CD4-positive, alpha-beta T cell treated with Interleukin-10 for 1 hour (primary cell): ENCODE measurements at regions not wholly inside any gene's neighbourhood (a gene's known extent, or its start where the extent isn't known, plus 50 kb on each side); places are given as distances from the start of the nearest gene placed in this dataset.

ENCODE experiments used
- DNase-seq: peaks from one replicate; pipeline ENCODE4 v3.0.0-alpha.2; 2020

DNA sequence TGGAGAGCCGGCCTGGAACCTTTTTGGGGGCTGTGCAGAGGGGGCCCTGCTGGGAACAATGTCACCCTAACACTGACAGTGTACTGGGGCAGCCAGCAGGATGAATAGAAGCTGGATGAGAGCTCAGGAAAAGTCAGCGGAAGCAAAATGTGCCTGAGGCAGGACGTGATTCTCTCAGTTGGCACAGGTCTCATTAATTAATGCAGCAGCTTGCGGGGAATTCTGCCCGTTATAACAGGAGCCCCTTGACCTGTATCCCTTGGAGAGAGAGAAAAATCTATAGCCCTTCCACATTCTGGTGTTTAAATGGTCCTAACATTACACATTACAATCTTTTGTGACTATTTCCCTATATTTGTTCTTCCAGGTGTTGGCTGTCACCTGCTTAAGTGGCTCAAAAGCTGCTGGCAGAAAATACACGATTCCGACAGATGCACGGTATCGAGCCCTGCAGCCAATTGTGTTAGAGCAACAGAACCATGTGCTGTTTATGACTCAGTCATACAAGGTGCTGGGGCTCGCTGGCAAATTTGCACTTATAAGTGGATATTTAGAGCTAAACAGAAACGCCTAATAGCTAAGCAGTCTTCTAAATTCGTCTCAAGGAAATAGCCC, 854.7 kb downstream of the AACS start:
- no peak for DNase-seq

GRCh38 chr12:125922330-125922729, 857.1 kb downstream of the AACS start:
- DNase-seq, result no peak

- no peak for DNase-seq
Observed at GRCh38 chr12:125936502-125936901, 871.3 kb downstream of the AACS start.

GRCh38 chr12:125944446-125944845, 879.2 kb downstream of the AACS start:
- DNase-seq, result no peak

DNA sequence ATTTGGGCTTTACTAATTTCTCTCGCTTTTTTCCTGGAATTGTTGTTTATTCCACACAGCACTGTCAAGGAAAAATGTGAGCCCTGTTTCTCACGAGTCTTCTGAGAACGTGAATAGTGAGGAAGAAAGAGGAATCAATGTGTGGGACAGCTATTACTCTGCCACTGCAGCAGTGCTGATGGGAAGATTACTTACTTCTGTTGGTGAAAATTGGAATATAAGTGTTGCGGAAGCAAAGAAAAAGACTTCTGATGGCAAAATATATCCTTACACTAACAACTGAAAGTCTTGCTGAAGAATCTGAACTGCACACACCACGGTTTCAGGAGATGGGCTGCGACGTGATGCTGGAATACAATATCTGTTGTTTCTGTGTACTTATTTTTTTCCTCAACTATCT, 884.2 kb downstream of the AACS start:
- no peak for DNase-seq

- no peak for DNase-seq
Observed at GRCh38 chr12:125954362-125954761, 889.1 kb downstream of the AACS start.

GRCh38 chr12:125956186-125956585, 891.0 kb downstream of the AACS start:
- no peak for DNase-seq

DNA sequence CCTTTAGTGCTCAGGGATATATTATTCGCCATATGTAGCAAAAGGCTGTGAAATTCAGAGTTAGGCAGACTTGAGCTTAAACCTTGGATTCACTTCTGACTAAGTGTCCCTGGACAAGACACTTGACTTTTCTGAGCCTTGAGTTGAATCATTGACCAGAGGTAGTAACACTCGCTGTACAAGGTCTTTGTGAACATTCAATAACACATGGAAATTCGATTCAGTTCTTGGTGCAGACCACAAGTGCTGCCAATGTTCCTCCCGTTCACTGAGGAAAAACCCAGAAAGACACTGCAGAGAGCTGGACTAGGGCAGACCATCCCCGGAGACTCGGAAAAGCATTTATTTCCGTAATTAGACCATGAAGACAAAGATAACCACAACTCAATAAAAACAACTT, 901.4 kb downstream of the AACS start:
- DNase-seq, result no peak

- no peak for DNase-seq
Observed at GRCh38 chr12:125968413-125968812, 903.2 kb downstream of the AACS start.

DNA sequence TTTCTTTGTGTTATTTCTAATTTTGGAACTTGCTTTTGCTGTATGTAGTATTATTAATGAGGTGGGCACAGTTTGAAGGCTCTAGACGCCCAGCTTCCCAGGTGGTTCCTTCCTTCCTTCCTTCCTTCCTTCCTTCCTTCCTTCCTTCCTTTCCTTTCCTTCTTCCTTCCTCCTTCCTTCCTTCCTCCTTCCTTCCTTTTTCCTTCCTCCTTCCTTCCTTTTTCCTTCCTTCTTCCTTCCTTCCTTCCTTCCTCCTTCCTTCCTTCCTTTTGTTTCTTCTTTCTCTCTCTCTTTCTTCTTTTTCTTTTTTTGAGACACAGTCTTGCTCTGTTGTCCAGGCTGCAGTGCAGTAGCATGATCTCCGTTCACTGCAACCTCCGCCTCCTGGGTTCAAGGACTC, 906.7 kb downstream of the AACS start:
- DNase-seq, result no peak

DNA sequence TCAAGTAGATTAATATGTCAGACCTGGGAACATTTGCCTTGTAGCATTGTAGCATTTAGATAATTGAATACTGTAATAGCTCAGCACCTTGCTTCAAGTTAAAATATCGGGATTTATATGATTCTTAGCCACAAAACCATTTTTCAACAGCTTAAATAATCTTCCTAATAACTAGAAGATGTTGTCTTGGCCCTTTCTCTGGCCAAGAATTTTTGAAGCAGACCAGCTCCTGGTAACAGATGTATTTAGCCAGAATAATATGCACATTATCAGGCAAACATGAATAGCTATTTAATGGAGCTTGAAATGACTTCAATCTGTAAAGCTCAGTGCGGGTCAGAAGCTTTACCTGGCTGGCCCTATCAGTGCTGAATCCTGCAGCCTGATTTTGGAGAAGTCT, 913.1 kb downstream of the AACS start:
- DNase-seq, result no peak

DNA sequence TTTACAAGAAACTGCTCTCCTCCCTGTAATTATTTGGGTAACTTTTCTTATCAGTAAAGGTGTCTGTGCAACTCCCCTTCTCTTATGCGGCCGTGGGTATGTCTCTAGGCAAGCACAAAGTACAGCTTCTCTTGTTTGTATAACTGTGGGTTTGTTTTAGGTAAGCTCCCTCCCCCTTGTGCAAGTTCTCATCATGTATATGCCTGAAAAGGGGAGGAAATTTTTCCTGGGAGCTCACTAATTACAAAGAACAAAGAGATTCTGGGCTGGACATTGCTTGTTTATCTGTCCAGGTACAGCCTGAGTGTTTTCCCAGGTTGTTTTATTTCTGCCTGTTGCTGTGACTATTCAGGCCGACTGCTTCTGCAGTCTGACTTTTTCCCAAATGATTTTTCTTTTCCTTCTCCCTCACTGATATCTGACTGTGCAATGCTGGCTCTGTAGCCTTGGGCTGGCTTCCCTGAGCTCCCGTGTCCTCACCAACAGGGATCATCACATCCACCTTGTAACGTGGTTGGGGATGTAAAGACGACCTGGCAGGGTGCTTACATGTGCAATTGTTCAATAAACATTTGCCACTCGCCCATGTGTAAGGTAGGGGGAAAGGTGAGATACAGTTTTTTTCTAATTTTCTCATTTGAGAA, 916.5 kb downstream of the AACS start:
- no peak for DNase-seq

GRCh38 chr12:125983094-125983783, 918.0 kb downstream of the AACS start:
- no peak for DNase-seq

- DNase-seq, result no peak
Observed at GRCh38 chr12:125983784-125984500, 918.7 kb downstream of the AACS start.

GRCh38 chr12:125988545-125988944, 923.3 kb downstream of the AACS start:
- no peak for DNase-seq

GRCh38 chr12:125989696-125990095, 924.5 kb downstream of the AACS start:
- no peak for DNase-seq

- no peak for DNase-seq
Observed at GRCh38 chr12:125996443-125996842, 931.2 kb downstream of the AACS start.

DNA sequence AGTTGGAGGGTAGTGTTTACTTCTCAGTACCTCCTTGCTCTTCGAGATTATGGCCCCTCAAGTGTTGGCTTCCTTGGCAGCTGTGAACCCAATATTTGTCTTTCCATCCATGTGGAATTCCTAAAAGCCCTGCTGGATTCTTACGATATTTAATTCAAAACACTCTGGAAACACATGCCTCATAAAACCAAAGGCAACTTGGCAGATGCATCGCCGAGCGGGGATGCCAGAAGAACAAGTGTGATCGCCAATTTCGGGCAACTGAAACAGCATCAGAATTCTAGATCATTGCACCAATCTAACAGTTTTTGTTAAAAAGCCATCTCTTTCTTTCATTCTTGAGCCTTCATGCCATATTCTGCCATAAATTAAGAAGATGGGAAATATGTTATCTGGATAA, 934.4 kb downstream of the AACS start:
- DNase-seq, result no peak

DNA sequence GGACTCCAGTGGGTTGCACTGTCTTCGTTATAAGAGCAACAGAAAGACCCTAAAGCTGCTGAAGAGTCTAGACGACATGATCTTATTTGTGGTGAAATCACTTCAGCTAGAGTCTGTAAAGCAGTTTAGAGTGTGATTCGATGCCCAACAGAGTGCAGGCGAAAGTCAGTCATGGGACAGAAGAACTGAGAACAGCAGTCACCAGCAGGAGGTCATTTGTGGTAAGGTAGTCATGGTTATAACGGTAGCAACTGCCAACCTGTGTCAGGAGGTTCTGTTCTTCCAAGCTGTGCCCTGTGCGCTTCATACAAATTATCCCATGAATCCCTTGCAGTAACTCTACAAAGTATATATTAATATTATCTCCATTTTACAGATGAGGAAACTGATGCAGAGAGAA, 954.1 kb downstream of the AACS start:
- no peak for DNase-seq

DNA sequence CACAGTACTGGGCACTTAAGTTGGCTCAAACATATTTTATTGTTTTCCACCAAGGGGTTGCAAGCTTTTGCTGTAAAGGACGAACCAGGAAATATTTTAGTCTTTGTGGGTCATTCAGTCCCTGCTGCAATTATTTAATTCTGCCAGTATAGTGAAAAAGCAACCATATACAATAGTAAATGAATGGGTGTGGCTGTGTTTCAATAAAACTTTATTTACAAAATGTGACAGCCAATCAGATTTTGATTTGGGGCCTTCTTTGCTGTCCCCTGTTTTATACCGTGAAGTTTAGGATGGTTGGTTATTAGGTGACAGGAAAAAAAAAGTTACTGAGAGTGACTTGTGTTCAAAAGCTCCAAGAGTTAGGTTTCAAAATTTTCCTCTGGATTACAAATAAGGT, 956.4 kb downstream of the AACS start:
- DNase-seq, result no peak

DNA sequence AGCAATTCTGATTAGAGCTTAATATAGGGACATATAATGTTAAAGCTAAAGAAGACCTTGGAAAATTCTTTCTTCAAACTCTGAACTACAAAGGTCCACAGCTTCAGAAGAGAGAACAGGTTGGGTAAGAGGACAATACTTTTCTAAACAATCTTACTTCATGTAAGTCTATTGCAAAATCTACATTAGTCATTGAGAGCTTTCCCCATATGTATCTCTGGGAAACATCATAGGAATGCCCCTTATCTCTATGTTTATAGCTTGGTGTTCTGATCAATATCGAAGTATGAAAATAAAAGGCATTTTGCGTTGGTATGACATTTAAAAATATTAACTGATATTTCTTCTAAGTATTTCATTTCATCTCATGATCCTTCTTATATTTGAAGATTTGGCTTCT, 962.6 kb downstream of the AACS start:
- DNase-seq, result no peak

- DNase-seq, result no peak
Observed at GRCh38 chr12:126030573-126030972, 965.3 kb downstream of the AACS start.

GRCh38 chr12:126033751-126034150, 968.5 kb downstream of the AACS start:
- DNase-seq, result no peak

DNA sequence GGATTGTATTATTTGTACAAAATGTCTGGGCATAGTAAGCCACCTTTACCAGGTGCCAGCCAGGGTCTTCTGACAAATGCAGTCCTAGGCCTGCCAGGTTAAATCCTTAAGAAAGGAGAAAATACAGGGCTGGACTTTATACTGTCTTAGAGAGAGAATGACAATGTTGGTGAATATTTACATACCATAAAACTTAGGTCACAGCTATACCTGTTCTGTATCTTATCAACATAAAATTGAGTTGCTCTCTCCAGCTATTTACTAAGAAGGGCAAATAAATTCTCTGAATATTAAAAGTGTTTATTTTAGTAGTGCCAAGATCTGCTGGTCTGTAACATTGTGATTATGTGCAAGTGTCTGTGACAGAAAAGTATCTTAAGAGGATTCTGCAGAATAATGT, 971.1 kb downstream of the AACS start:
- no peak for DNase-seq
